ENCODE measurements at regions not wholly inside any gene's neighbourhood (a gene's known extent, or its start where the extent isn't known, plus 50 kb on each side); places are given as distances from the start of the nearest gene placed in this dataset.

- TF ChIP-seq, protein P1, sequence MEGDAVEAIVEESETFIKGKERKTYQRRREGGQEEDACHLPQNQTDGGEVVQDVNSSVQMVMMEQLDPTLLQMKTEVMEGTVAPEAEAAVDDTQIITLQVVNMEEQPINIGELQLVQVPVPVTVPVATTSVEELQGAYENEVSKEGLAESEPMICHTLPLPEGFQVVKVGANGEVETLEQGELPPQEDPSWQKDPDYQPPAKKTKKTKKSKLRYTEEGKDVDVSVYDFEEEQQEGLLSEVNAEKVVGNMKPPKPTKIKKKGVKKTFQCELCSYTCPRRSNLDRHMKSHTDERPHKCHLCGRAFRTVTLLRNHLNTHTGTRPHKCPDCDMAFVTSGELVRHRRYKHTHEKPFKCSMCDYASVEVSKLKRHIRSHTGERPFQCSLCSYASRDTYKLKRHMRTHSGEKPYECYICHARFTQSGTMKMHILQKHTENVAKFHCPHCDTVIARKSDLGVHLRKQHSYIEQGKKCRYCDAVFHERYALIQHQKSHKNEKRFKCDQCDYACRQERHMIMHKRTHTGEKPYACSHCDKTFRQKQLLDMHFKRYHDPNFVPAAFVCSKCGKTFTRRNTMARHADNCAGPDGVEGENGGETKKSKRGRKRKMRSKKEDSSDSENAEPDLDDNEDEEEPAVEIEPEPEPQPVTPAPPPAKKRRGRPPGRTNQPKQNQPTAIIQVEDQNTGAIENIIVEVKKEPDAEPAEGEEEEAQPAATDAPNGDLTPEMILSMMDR (IDR thresholded peaks at IDR 0.05 in 2 of 3, conservative IDR thresholded peaks at IDR 0.05 in 1 of 3; ENCODE audit: control insufficient read depth in 2 of 3, extremely low read depth in 1 of 3, insufficient read depth in 1 of 3, low read depth in 3 of 3, low read length in 3 of 3): no peak
- no peak for TF ChIP-seq ELK1 (IDR thresholded peaks at IDR 0.05; ENCODE audit: low read depth, low read length)
- no peak for TF ChIP-seq ASH2L (IDR thresholded peaks at IDR 0.05; ENCODE audit: borderline replicate concordance, low read depth)
- TF ChIP-seq CBFB (IDR thresholded peaks at IDR 0.05; ENCODE audit: low read depth): no peak
- TF ChIP-seq POLR2A (IDR thresholded peaks at IDR 0.05; ENCODE audit: low read depth, low read length): no peak
- no peak for TF ChIP-seq RAD21 (IDR thresholded peaks at IDR 0.05; ENCODE audit: insufficient read depth, low read depth, low read length)
- TF ChIP-seq EGR1 (IDR thresholded peaks at IDR 0.05; ENCODE audit: borderline replicate concordance in 1 of 2, low read depth in 2 of 2, low read length in 2 of 2): no peak
- TF ChIP-seq, protein P2, sequence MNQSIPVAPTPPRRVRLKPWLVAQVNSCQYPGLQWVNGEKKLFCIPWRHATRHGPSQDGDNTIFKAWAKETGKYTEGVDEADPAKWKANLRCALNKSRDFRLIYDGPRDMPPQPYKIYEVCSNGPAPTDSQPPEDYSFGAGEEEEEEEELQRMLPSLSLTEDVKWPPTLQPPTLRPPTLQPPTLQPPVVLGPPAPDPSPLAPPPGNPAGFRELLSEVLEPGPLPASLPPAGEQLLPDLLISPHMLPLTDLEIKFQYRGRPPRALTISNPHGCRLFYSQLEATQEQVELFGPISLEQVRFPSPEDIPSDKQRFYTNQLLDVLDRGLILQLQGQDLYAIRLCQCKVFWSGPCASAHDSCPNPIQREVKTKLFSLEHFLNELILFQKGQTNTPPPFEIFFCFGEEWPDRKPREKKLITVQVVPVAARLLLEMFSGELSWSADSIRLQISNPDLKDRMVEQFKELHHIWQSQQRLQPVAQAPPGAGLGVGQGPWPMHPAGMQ (IDR thresholded peaks at IDR 0.05; ENCODE audit: borderline replicate concordance): no peak
- no peak for TF ChIP-seq CHD4 (IDR thresholded peaks at IDR 0.05)
Measured at GRCh38 chr17:33973491-33973890, 281.6 kb upstream of the CCL2 start.

Measured in GM12878 (cell line).